Stomach (tissue), 4 donors: ENCODE measurements at regions not wholly inside any gene's neighbourhood (a gene's known extent, or its start where the extent isn't known, plus 50 kb on each side); places are given as distances from the start of the nearest gene placed in this dataset.

Experiments
- EP300 ChIP-seq: sonication (generic); formaldehyde crosslinking; IDR thresholded peaks from one replicate; pipeline ENCODE4 v1.6.1; 2017; ENCODE audit warnings: antibody characterized with exemption
- POLR2A ChIP-seq, 4 donors: fragments of 450-650 bp; IDR thresholded peaks; one replicate each; pipeline ENCODE4 v1.6.1; 2016; ENCODE audit warnings: antibody characterized with exemption in 4 of 4, control low read depth in 2 of 4, mild to moderate bottlenecking in 1 of 4, moderate library complexity in 1 of 4
- POLR2AphosphoS5 ChIP-seq, 3 donors: sonication (generic); formaldehyde crosslinking; IDR thresholded peaks; one replicate each; pipeline ENCODE4 v1.6.1; 2016; ENCODE audit warnings: antibody characterized with exemption in 3 of 3
- TF ChIP-seq, protein P1 (sequence below), 7 experiments: fragments of 450-650 bp in 4 of 7; fragments of 200-600 bp in 3 of 7; sonication (generic) in 3 of 7; IDR thresholded peaks; one replicate each; pipeline ENCODE4 v1.5.1; 2016 to 2019; ENCODE audit warnings: antibody characterized with exemption in 7 of 7, control low read depth in 2 of 7, mild to moderate bottlenecking in 1 of 7

DNA sequence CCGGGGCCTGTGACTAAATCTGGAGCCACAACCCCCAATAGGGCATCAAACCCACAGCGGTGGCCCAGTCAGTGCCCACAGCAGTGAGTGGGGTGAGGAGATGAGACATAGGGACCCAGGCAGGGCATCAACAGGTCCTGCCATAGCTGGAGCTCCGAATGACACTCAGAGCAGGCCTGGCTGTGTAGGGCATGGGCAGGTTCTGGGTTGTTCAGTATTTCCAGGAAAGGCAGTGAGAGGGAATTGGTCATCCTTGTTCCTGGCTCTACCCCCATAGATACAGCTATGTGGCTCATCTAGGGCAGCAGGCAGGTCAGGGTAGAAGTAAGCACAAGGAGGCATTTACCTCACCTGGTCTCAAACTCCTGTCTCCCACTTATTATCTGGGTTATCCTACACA is 126.6 kb downstream of the BUD13 start:
- TF ChIP-seq POLR2A (IDR thresholded peaks at IDR 0.05) (no peak), POLR2AphosphoS5 (IDR thresholded peaks at IDR 0.05) (no peak), EP300 (no peak)
- TF ChIP-seq, protein P1, sequence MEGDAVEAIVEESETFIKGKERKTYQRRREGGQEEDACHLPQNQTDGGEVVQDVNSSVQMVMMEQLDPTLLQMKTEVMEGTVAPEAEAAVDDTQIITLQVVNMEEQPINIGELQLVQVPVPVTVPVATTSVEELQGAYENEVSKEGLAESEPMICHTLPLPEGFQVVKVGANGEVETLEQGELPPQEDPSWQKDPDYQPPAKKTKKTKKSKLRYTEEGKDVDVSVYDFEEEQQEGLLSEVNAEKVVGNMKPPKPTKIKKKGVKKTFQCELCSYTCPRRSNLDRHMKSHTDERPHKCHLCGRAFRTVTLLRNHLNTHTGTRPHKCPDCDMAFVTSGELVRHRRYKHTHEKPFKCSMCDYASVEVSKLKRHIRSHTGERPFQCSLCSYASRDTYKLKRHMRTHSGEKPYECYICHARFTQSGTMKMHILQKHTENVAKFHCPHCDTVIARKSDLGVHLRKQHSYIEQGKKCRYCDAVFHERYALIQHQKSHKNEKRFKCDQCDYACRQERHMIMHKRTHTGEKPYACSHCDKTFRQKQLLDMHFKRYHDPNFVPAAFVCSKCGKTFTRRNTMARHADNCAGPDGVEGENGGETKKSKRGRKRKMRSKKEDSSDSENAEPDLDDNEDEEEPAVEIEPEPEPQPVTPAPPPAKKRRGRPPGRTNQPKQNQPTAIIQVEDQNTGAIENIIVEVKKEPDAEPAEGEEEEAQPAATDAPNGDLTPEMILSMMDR (IDR thresholded peaks at IDR 0.05) = no peak
